Endothelial cell of umbilical vein (primary cell): ENCODE measurements at regions not wholly inside any gene's neighbourhood (a gene's known extent, or its start where the extent isn't known, plus 50 kb on each side); places are given as distances from the start of the nearest gene placed in this dataset.

Experiments used
- BruUV-seq: library from RNA; stranded (reverse); fragments of 400-500 nt; replicated peaks from 2 replicates; lab custom pipeline; 2021; lab: Mats Ljungman, UMichigan
- CTCF ChIA-PET: fragments of 300-600, 350-600 bp; sonication (Branson Sonifier 250); formaldehyde crosslinking; loops from one replicate; lab custom pipeline; 2021; ENCODE audit warnings: antibody characterized with exemption, inconsistent platforms; lab: Charles Lee
- POLR2A ChIA-PET: fragments of 300-600, 350-600 bp; sonication (Branson Sonifier 250); formaldehyde crosslinking; loops from one replicate; lab custom pipeline; 2021; ENCODE audit warnings: antibody characterized with exemption, inconsistent platforms; lab: Charles Lee
- DNase-seq: peaks from one replicate; pipeline ENCODE4 v3.0.0-alpha.2; 2011; ENCODE audit warnings: low read depth, low spot score
- FAIRE-seq: peaks from 2 replicates; lab custom pipeline; 2011; peaks lifted over from hg19 to GRCh38; lab: Jason Lieb, UNC
- H2AFZ ChIP-seq: 2 replicates; pipeline ENCODE4 v1.6.0; 2012; ENCODE audit warnings: low read depth, low read length, control low read depth, inconsistent platforms
- H3K27ac ChIP-seq: 2 replicates; pipeline ENCODE4 v1.5.1; 2011; ENCODE audit warnings: low read depth, mild to moderate bottlenecking, control low read depth, low read length, moderate library complexity; ENCODE audit not compliant: insufficient read depth
- H3K27me3 ChIP-seq, 2 experiments: 2 replicates each; pipeline versions ENCODE4 v1.6.0 to v1.6.1; 2011; ENCODE audit warnings: low read length in 2 of 2, mixed read lengths in 1 of 2; ENCODE audit not compliant: control insufficient read depth in 2 of 2, insufficient read depth in 2 of 2
- H3K36me3 ChIP-seq, 2 experiments: 2 replicates in 1 of 2; 3 replicates in 1 of 2; pipeline ENCODE4 v1.5.1; 2011; ENCODE audit warnings: low read length in 2 of 2, mild to moderate bottlenecking in 1 of 2, moderate library complexity in 1 of 2; ENCODE audit not compliant: control insufficient read depth in 2 of 2, insufficient read depth in 2 of 2; ENCODE audit errors: extremely low read depth in 1 of 2
- H3K4me1 ChIP-seq: 3 replicates; pipeline ENCODE4 v1.5.1; 2011; ENCODE audit warnings: mild to moderate bottlenecking, low read length; ENCODE audit not compliant: control insufficient read depth, insufficient read depth; ENCODE audit errors: extremely low read depth
- H3K4me2 ChIP-seq: 2 replicates; pipeline ENCODE4 v1.6.1; 2011; ENCODE audit warnings: low read length, control low read depth, mixed read lengths; ENCODE audit not compliant: insufficient read depth
- H3K4me3 ChIP-seq, 3 experiments: fragments of 200-600 bp in 1 of 3; sonication (generic), shearing (Covaris generic) in 1 of 3; replicated peaks in 1 of 3; 2 replicates each; pipeline ENCODE4 v1.5.1; 2011 to 2016; ENCODE audit warnings: control low read depth in 3 of 3, low read length in 3 of 3, mild to moderate bottlenecking in 2 of 3, inconsistent platforms in 1 of 3, low read depth in 1 of 3, moderate library complexity in 1 of 3; ENCODE audit not compliant: insufficient read depth in 1 of 3
- H3K79me2 ChIP-seq: 2 replicates; pipeline ENCODE4 v1.6.0; 2012; ENCODE audit warnings: low read length, inconsistent platforms; ENCODE audit not compliant: control insufficient read depth, insufficient read depth
- H3K9ac ChIP-seq: replicated peaks from 2 replicates; pipeline ENCODE3; 2011; ENCODE audit warnings: low read length, control low read depth; ENCODE audit not compliant: insufficient read depth; ENCODE audit errors: extremely low read depth
- H3K9me1 ChIP-seq: replicated peaks from 3 replicates; pipeline ENCODE4 v1.6.0; 2011; ENCODE audit warnings: mild to moderate bottlenecking, low read length; ENCODE audit not compliant: control insufficient read depth, insufficient read depth; ENCODE audit errors: extremely low read depth
- H3K9me3 ChIP-seq: replicated peaks from 2 replicates; pipeline ENCODE4 v1.5.1; 2012; ENCODE audit warnings: low read length, inconsistent platforms; ENCODE audit not compliant: control insufficient read depth, insufficient read depth
- H4K20me1 ChIP-seq: replicated peaks from 2 replicates; pipeline ENCODE3; 2011; ENCODE audit warnings: mild to moderate bottlenecking, low read length; ENCODE audit not compliant: control insufficient read depth, insufficient read depth; ENCODE audit errors: extremely low read depth
- EZH2 ChIP-seq: IDR thresholded peaks from 2 replicates; pipeline ENCODE4 v1.6.1; 2012; ENCODE audit warnings: borderline replicate concordance, low read depth, mild to moderate bottlenecking, moderate library complexity, low read length, inconsistent platforms; ENCODE audit not compliant: severe bottlenecking
- FOS ChIP-seq: IDR thresholded peaks from 2 replicates; pipeline ENCODE4 v1.6.1; 2011; ENCODE audit warnings: mild to moderate bottlenecking, low read length, moderate library complexity, borderline replicate concordance; ENCODE audit not compliant: insufficient read depth
- GATA2 ChIP-seq: IDR thresholded peaks from 2 replicates; pipeline ENCODE4 v1.7.0; 2011; ENCODE audit warnings: low read depth, mild to moderate bottlenecking, moderate library complexity, mixed read lengths, low read length; ENCODE audit not compliant: insufficient read length, insufficient read depth
- JUN ChIP-seq: IDR thresholded peaks from 2 replicates; pipeline ENCODE4 v1.6.1; 2011; ENCODE audit warnings: borderline replicate concordance, low read depth; ENCODE audit not compliant: insufficient read length, insufficient read depth
- MYC ChIP-seq: IDR thresholded peaks from one replicate; pipeline ENCODE4 v1.6.1; 2011; ENCODE audit warnings: mild to moderate bottlenecking, low read depth, low read length
- POLR2A ChIP-seq: IDR thresholded peaks from 2 replicates; pipeline ENCODE4 v1.6.1; 2012; ENCODE audit warnings: low read depth, mild to moderate bottlenecking, control low read depth, low read length
- POLR2AphosphoS5 ChIP-seq: IDR thresholded peaks from 2 replicates; pipeline ENCODE4 v1.6.1; 2012; ENCODE audit warnings: low read depth, mild to moderate bottlenecking, control low read depth, low read length, moderate library complexity; ENCODE audit not compliant: insufficient read depth
- dilution Hi-C: fragments of 300-500 bp; cut with MboI; formaldehyde crosslinking; loops from one replicate; pipeline ENCODE4 v1.15.0; 2019; ENCODE audit warnings: low sequenced_read_pairs; ENCODE audit not compliant: extremely low pct_ligation_motif_present
- intact Hi-C: fragments of 100-400 bp; cut with micrococcal nuclease; formaldehyde crosslinking; loops from one replicate; pipeline ENCODE4 v1.10.0; 2022
- TF ChIP-seq, protein P1 (sequence below): IDR thresholded peaks from 2 replicates; pipeline ENCODE4 v1.6.1; 2011; ENCODE audit not compliant: insufficient read depth, insufficient read length
- TF ChIP-seq, protein P2 (sequence below), 2 donors: IDR thresholded peaks; 1 replicate in 1 of 2; 2 replicates in 1 of 2; pipeline ENCODE4 v1.5.1; 2011; ENCODE audit warnings: low read length in 2 of 2, mild to moderate bottlenecking in 2 of 2, moderate library complexity in 2 of 2, control low read depth in 1 of 2, inconsistent platforms in 1 of 2, low read depth in 1 of 2; ENCODE audit not compliant: insufficient read depth in 1 of 2; ENCODE audit errors: extremely low read depth in 1 of 2

DNA sequence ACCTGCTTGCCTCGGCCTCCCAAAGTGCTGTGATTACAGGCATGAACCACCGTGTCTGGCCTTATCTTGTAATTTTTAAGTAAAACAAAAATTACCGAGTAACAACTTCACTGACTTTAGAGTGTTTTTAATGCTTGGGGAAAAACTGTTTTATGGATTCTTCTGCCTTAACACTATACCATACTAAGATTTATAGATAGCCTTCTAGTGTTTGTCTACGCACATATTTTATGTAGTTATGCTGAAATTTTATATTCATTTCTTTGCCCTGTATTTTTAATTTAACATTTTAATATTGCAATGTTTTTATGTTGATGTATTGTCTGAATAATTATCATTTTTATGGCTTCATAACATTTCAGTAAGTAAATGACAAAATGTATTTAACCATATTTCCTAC is 96.4 kb upstream of the FTMT start:
- Histone ChIP-seq H3K9ac (no peak overlapping the region), H3K4me2 (no peak overlapping the region), H3K79me2 (no peaks in the 10 kb centered on the region), H3K27ac (no peak overlapping the region), H3K4me1 (no peaks in the 10 kb centered on the region), H2AFZ (no peak overlapping the region), H3K4me3 (no peak overlapping the region), H4K20me1 (no peaks in the 10 kb centered on the region), H3K9me3 (no peaks in the 10 kb centered on the region), H3K9me1 (no peaks in the 10 kb centered on the region), H3K27me3 (no peaks in the 10 kb centered on the region), H3K36me3 (no peaks in the 10 kb centered on the region)
- BruUV-seq = no TSS peak
- ChIA-PET POLR2A (no interaction called here), CTCF (no interaction called here)
- TF ChIP-seq JUN (no peak), FOS (no peak), MYC (no peak), POLR2AphosphoS5 (no peak), EZH2 (no peak), GATA2 (no peak), POLR2A (no peak)
- TF ChIP-seq, protein P1, sequence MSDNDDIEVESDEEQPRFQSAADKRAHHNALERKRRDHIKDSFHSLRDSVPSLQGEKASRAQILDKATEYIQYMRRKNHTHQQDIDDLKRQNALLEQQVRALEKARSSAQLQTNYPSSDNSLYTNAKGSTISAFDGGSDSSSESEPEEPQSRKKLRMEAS = no peak
- TF ChIP-seq, protein P2, sequence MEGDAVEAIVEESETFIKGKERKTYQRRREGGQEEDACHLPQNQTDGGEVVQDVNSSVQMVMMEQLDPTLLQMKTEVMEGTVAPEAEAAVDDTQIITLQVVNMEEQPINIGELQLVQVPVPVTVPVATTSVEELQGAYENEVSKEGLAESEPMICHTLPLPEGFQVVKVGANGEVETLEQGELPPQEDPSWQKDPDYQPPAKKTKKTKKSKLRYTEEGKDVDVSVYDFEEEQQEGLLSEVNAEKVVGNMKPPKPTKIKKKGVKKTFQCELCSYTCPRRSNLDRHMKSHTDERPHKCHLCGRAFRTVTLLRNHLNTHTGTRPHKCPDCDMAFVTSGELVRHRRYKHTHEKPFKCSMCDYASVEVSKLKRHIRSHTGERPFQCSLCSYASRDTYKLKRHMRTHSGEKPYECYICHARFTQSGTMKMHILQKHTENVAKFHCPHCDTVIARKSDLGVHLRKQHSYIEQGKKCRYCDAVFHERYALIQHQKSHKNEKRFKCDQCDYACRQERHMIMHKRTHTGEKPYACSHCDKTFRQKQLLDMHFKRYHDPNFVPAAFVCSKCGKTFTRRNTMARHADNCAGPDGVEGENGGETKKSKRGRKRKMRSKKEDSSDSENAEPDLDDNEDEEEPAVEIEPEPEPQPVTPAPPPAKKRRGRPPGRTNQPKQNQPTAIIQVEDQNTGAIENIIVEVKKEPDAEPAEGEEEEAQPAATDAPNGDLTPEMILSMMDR (IDR thresholded peaks at IDR 0.05; ENCODE audit: extremely low read depth in 1 of 2, insufficient read depth in 1 of 2, low read depth in 1 of 2, low read length in 2 of 2) = no peak
- intact Hi-C loops (no loop called here), dilution Hi-C loops (no loop called here)
- DNase-seq = no peak
- no peak for FAIRE-seq
